DOHH2 (cell line): ENCODE measurements at regions not wholly inside any gene's neighbourhood (a gene's known extent, or its start where the extent isn't known, plus 50 kb on each side); places are given as distances from the start of the nearest gene placed in this dataset.

Source experiments
- CTCF ChIP-seq: fragments of 200-600 bp; sonication (generic); IDR thresholded peaks from one replicate; pipeline ENCODE4 v1.5.1; 2014; ENCODE audit warnings: antibody characterized with exemption, mild to moderate bottlenecking, low read depth, low read length; ENCODE audit not compliant: poor library complexity, severe bottlenecking
- EZH2phosphoT487 ChIP-seq: fragments of 200-600 bp; sonication (generic); IDR thresholded peaks from 2 replicates; pipeline ENCODE4 v1.6.1; 2017; ENCODE audit warnings: borderline replicate concordance, mild to moderate bottlenecking, antibody characterized with exemption, low read length, moderate library complexity, mixed read lengths

- TF ChIP-seq CTCF (no peak), EZH2phosphoT487 (no peak)
Observed at GRCh38 chr10:110382695-110383094, 78.0 kb upstream of the SMNDC1 start.
